GM10248 (cell line): ENCODE measurements at regions not wholly inside any gene's neighbourhood (a gene's known extent, or its start where the extent isn't known, plus 50 kb on each side); places are given as distances from the start of the nearest gene placed in this dataset.

ENCODE experiments used
- CTCF ChIA-PET: fragments of 300-600 bp; sonication (Branson Sonifier 250); formaldehyde crosslinking; extraction: SDS; loops from one replicate; lab custom pipeline; 2021; ENCODE audit warnings: antibody characterized with exemption; lab: Yijun Ruan, JAX
- POLR2A ChIA-PET: fragments of 350-650 bp; sonication (Branson Sonifier 250); formaldehyde crosslinking; extraction: SDS; loops from one replicate; lab custom pipeline; 2020; ENCODE audit warnings: antibody characterized with exemption; lab: Yijun Ruan, JAX
- DNase-seq: peaks from one replicate; pipeline ENCODE4 v3.0.0; 2012; ENCODE audit errors: extremely low spot score
- TF ChIP-seq, protein P1 (sequence below): IDR thresholded peaks from 2 replicates; pipeline ENCODE4 v1.5.1; 2012; ENCODE audit warnings: mild to moderate bottlenecking, low read depth; ENCODE audit errors: extremely low read depth, missing control alignments, control extremely low read depth

DNA sequence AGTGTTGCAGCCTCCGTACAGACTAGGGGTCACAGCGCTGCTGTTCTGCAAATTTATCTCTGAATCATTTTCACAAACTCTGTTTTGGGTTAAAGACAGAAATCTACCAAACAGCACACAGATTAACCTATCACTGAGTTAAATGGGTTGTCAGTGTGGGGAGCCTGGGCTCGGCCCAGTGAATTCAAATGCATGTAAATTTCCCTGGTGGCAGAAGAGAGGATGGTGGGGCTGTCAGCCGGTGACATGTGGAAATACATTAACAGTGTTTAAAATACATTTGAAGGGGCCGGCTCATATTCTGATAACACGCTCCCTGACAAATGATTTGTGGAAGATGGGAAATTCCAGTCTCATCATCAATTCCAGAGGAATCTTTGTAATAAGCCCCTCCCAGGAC, 309.6 kb upstream of the MKI67 start:
- DNase-seq = no peak
- CTCF ChIA-PET = no interaction called here

DNA sequence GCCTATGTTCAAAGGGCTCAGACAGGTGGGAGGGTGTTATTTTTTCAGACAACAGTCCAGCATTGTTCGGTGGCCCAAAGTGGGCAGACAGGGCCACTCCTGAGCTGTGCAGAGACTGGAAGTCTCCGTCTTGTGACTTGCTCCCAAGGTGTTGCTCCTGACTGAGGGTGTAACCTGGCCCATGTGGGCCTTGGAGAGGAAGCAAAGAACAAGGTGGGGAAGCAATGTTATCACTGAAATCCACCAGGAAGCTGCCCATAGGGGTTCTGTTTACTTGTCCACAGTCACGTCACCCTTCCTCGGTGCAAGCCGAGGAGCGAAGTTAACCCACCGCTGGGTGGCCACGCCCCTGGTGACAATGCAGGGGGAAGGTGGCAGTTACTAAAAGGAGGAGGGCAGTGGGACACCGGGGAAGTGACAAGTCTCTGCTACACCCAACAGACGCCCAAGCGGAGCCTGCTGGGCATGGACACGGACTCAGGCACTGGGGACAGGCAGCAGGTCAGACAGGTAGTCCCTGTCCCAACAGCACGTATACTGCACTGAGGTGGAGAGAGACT, 311.6 kb upstream of the MKI67 start:
- TF ChIP-seq, protein P1, sequence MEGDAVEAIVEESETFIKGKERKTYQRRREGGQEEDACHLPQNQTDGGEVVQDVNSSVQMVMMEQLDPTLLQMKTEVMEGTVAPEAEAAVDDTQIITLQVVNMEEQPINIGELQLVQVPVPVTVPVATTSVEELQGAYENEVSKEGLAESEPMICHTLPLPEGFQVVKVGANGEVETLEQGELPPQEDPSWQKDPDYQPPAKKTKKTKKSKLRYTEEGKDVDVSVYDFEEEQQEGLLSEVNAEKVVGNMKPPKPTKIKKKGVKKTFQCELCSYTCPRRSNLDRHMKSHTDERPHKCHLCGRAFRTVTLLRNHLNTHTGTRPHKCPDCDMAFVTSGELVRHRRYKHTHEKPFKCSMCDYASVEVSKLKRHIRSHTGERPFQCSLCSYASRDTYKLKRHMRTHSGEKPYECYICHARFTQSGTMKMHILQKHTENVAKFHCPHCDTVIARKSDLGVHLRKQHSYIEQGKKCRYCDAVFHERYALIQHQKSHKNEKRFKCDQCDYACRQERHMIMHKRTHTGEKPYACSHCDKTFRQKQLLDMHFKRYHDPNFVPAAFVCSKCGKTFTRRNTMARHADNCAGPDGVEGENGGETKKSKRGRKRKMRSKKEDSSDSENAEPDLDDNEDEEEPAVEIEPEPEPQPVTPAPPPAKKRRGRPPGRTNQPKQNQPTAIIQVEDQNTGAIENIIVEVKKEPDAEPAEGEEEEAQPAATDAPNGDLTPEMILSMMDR = no peak
- CTCF ChIA-PET = no interaction called here
- POLR2A ChIA-PET = no interaction called here
- DNase-seq = no peak

More for the DNA sequence above, 309.6 kb upstream of the MKI67 start:
- POLR2A ChIA-PET = no interaction called here
- TF ChIP-seq, protein P1 = no peak

DNA sequence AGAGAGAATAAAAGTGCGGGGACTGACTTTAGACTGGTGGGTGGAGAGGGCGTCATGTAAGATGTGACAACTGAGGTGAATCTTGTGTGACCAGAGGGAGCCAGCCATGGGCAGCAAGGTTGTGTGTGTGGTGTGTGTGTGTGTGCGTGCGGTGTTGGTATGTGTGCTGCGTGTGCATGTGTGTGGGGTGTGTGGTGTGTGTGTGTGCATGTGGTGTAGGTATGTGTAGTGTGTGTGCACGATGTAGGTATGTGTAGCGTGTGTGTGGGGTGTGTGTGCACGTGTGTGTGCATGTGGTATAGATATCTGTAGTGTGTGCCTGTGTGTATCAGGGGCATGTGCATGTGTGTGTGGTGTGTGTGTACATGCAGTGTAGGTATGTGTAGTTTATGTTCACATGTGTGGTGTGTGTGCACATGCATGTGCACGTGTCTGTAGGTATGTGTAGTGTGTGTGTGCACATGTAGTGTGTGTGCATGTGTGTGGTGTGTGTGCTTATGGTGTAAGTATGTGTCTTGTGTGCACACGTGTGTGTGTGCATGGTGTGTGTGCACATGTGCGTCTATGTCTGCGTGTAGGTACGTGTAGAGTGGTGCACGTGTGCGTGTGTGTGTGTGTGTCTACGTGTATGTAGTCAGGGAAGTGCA, 312.3 kb upstream of the MKI67 start:
- CTCF ChIA-PET = no interaction called here
- POLR2A ChIA-PET = no interaction called here
- no peak for DNase-seq
- TF ChIP-seq, protein P1 = no peak

- ChIA-PET POLR2A (no interaction called here), CTCF (interaction anchor here (1.4 kb wide), 1 partner anchor 8 kb away, joined by 3 read pairs; no protein-coding TSS in a partner anchor)
- TF ChIP-seq, protein P1 = no peak
Measured at GRCh38 chr10:128440513-128441160, 314.4 kb upstream of the MKI67 start.

GRCh38 chr10:128443925-128444518, 317.8 kb upstream of the MKI67 start:
- ChIA-PET CTCF (no interaction called here), POLR2A (no interaction called here)
- TF ChIP-seq, protein P1 = no peak
- no peak for DNase-seq

More at GRCh38 chr10:128440513-128441160, 314.4 kb upstream of the MKI67 start:
- DNase-seq = no peak

DNA sequence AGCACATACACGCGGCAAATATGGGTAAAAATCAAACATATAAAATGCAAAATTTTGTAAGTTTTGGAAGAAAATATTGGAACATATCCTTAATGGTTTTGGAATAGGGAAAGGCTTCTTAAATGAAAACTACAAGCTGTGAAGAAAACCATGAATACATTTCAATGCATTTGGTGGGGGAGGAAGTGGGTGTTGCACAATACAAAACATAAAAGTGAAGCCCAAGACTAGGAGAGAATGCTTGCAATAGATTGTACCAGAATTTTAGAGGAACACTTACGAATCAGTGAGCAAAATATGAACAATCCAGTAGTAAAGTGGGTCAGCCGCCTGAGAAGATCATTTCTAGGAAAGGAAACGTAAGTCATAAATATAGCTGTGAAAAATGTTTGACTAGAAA, 322.6 kb upstream of the MKI67 start:
- POLR2A ChIA-PET = no interaction called here
- TF ChIP-seq, protein P1 = no peak
- no peak for DNase-seq
- CTCF ChIA-PET = interaction anchor here (1.2 kb wide), 1 partner anchor 9 kb away, joined by 3 read pairs; no protein-coding TSS in a partner anchor
